Suprapubic skin (tissue), 4 donors: ENCODE measurements at regions not wholly inside any gene's neighbourhood (a gene's known extent, or its start where the extent isn't known, plus 50 kb on each side); places are given as distances from the start of the nearest gene placed in this dataset.

ENCODE experiments used
- DNase-seq, 2 donors: peaks; one replicate each; pipeline ENCODE4 v3.0.0-alpha.2; 2019; ENCODE audit warnings: low spot score in 2 of 2
- H3K27ac ChIP-seq: fragments of 200-600 bp; sonication (generic); one replicate; pipeline ENCODE4 v1.5.1; 2019
- H3K27me3 ChIP-seq: fragments of 200-600 bp; sonication (generic); one replicate; pipeline ENCODE4 v1.5.1; 2019
- H3K36me3 ChIP-seq: fragments of 200-600 bp; sonication (generic); one replicate; pipeline ENCODE4 v1.5.1; 2019
- H3K4me1 ChIP-seq: fragments of 200-600 bp; sonication (generic); one replicate; pipeline ENCODE4 v1.5.1; 2019
- H3K4me3 ChIP-seq: fragments of 200-600 bp; sonication (generic); one replicate; pipeline ENCODE4 v1.5.1; 2019; ENCODE audit warnings: mild to moderate bottlenecking
- H3K9me3 ChIP-seq: fragments of 200-600 bp; sonication (generic); one replicate; pipeline ENCODE4 v1.5.1; 2019
- EP300 ChIP-seq: sonication (generic); formaldehyde crosslinking; IDR thresholded peaks from one replicate; pipeline ENCODE4 v1.6.1; 2017; ENCODE audit warnings: antibody characterized with exemption
- POLR2A ChIP-seq, 2 donors: fragments of 450-650 bp; IDR thresholded peaks; one replicate each; pipeline ENCODE4 v1.6.1; 2017; ENCODE audit warnings: antibody characterized with exemption in 2 of 2, mild to moderate bottlenecking in 2 of 2, moderate library complexity in 2 of 2
- POLR2AphosphoS5 ChIP-seq, 3 donors: sonication (generic); formaldehyde crosslinking; IDR thresholded peaks; one replicate each; pipeline ENCODE4 v1.6.1; 2017; ENCODE audit warnings: antibody characterized with exemption in 3 of 3
- WGBS: methylation state at CpG from one replicate; pipeline ENCODE4 v1.1.5; 2018; 5-methylcytosine and 5-hydroxymethylcytosine counted together
- TF ChIP-seq, protein P1 (sequence below), 2 donors: fragments of 200-600 bp in 1 of 2; fragments of 450-650 bp in 1 of 2; sonication (generic) in 1 of 2; IDR thresholded peaks; one replicate each; pipeline ENCODE4 v1.5.1; 2016 to 2019; ENCODE audit warnings: antibody characterized with exemption in 2 of 2, mild to moderate bottlenecking in 1 of 2, moderate library complexity in 1 of 2

DNA sequence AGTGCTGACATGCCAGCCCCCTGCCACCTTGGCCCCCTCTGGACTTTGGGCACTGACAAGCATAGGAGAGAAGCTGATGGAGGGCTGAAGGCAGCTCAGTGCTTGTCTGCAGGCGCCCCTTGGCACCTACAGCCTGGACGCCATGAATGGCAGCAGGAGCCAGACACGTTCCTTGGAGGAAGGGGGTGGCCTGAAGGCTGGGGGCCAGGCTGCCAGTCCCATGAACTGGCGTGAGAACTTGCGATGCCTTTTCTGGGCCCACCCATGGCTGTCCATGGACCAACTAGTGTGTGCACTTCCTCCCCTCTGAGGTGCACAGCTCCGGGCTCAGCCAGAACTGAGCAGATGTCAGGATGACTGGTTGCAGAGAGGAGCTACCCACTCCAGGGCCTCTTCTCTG lies 99.0 kb upstream of the RANBP6 start:
- WGBS, result no CpG with 5 or more reads among the region's 6 CpGs
- no peaks in the 10 kb centered on the region for H3K4me1 ChIP-seq
- H3K4me3 ChIP-seq, result no peak overlapping the region
- no peaks in the 10 kb centered on the region for H3K36me3 ChIP-seq
- no peak for DNase-seq
- no peak for TF ChIP-seq EP300
- no peak for TF ChIP-seq POLR2AphosphoS5 (IDR thresholded peaks at IDR 0.05)
- TF ChIP-seq POLR2A (IDR thresholded peaks at IDR 0.05), result no peak
- TF ChIP-seq, protein P1, sequence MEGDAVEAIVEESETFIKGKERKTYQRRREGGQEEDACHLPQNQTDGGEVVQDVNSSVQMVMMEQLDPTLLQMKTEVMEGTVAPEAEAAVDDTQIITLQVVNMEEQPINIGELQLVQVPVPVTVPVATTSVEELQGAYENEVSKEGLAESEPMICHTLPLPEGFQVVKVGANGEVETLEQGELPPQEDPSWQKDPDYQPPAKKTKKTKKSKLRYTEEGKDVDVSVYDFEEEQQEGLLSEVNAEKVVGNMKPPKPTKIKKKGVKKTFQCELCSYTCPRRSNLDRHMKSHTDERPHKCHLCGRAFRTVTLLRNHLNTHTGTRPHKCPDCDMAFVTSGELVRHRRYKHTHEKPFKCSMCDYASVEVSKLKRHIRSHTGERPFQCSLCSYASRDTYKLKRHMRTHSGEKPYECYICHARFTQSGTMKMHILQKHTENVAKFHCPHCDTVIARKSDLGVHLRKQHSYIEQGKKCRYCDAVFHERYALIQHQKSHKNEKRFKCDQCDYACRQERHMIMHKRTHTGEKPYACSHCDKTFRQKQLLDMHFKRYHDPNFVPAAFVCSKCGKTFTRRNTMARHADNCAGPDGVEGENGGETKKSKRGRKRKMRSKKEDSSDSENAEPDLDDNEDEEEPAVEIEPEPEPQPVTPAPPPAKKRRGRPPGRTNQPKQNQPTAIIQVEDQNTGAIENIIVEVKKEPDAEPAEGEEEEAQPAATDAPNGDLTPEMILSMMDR (IDR thresholded peaks at IDR 0.05), result no peak
- H3K27me3 ChIP-seq, result no peaks in the 10 kb centered on the region
- no peaks in the 10 kb centered on the region for H3K9me3 ChIP-seq
- H3K27ac ChIP-seq, result no peak overlapping the region

DNA sequence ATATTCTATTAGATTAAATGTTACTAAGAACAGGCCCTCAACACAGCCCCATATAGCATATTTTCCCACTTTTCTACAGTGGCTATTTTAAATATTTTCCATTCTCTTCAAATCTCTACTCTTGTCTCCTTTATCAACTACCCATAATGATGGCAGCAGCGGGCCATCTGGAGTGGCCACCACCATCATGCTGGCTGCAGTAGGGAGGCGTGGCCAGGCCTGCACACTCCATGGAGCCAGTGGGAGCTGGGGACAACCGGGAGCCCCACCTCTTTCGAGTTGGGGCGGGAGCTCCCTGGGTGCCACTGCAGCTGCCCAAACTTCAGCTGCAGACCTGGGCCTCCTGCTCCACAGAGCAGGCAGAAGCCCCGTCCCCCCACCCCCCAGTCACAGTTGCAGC lies 98.4 kb upstream of the RANBP6 start:
- Histone ChIP-seq H3K4me1 (no peaks in the 10 kb centered on the region), H3K27ac (no peak overlapping the region), H3K9me3 (no peaks in the 10 kb centered on the region), H3K36me3 (no peaks in the 10 kb centered on the region), H3K4me3 (no peak overlapping the region), H3K27me3 (no peaks in the 10 kb centered on the region)
- no peak for DNase-seq
- TF ChIP-seq EP300 (no peak), POLR2AphosphoS5 (IDR thresholded peaks at IDR 0.05) (no peak), POLR2A (IDR thresholded peaks at IDR 0.05) (no peak)
- TF ChIP-seq, protein P1 (IDR thresholded peaks at IDR 0.05), result no peak
- 68% methylated on average over 6 of the region's 6 CpGs for WGBS

DNA sequence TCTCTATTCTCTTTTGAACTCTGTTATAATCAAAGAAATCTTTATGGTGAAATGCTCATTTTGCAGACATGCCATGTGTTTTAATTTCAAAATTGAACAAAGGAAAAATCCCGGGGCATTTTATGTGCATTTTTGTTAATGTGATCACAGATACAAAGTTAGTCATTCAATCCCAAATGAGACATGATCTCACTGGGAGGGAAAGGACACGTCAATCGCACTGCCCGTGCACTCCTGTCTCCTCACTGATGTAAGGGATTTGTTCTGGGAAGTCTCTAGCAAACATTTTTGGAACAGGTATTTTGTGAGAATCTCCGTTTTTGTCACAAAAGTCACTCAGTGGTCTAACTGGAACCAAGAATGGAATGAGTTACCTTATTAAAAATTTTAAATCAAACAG lies 97.9 kb upstream of the RANBP6 start:
- H3K36me3 ChIP-seq, result no peaks in the 10 kb centered on the region
- no peaks in the 10 kb centered on the region for H3K27me3 ChIP-seq
- TF ChIP-seq EP300 (no peak), POLR2A (IDR thresholded peaks at IDR 0.05) (no peak), POLR2AphosphoS5 (IDR thresholded peaks at IDR 0.05) (no peak)
- TF ChIP-seq, protein P1 (IDR thresholded peaks at IDR 0.05), result no peak
- 78% methylated on average over 5 of the region's 5 CpGs for WGBS
- no peak overlapping the region for H3K27ac ChIP-seq
- H3K4me3 ChIP-seq, result no peak overlapping the region
- H3K4me1 ChIP-seq, result no peaks in the 10 kb centered on the region
- no peaks in the 10 kb centered on the region for H3K9me3 ChIP-seq
- no peak for DNase-seq

DNA sequence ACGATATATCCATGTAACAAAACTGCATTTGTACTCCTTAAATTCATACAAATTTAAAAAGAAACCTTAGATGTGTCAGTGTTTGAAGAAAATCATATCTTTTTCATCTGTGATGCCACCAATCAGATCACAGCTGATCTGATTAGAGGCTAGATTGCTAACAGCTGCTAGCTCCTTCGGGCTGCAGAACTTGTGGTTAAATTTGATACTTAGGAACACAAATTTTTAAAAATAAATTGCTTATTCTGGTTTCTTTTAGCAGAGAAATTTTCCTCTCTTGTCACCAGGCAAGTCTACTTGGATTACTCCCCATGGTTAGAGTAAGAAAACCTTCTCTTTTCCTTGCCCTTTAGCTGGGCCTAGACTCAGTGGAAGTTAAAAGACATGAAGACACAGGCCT lies 94.6 kb upstream of the RANBP6 start:
- no peaks in the 10 kb centered on the region for H3K36me3 ChIP-seq
- no peak for DNase-seq
- H3K27ac ChIP-seq, result no peak overlapping the region
- no peaks in the 10 kb centered on the region for H3K9me3 ChIP-seq
- no peak overlapping the region for H3K4me3 ChIP-seq
- 42% methylated on average over 2 of the region's 2 CpGs for WGBS
- H3K4me1 ChIP-seq, result peaks cover 8% of the 10 kb centered on the region
- H3K27me3 ChIP-seq, result no peaks in the 10 kb centered on the region
- TF ChIP-seq, protein P1 (IDR thresholded peaks at IDR 0.05), result no peak
- TF ChIP-seq POLR2AphosphoS5 (IDR thresholded peaks at IDR 0.05), result no peak
- TF ChIP-seq EP300, result no peak
- TF ChIP-seq POLR2A (IDR thresholded peaks at IDR 0.05), result no peak

DNA sequence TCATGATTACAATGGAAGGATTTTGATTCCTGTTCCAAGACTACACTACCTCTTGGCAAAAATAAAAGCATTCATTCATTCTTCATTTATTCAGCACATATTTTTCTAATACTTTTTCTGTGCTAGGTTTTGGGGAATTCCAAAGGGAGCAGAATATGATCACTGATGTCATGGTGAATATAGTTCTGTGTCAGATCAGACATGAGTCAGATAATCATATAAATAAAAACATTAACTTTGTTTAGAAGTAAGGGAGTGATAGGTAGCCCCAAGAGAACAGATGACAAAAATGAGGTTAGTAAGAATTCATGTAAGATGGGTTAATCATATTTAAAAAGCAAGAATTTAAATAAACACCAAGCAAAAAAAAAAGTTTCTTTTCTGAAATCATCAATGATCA lies 94.1 kb upstream of the RANBP6 start:
- H3K27ac ChIP-seq, result no peak overlapping the region
- no peak for DNase-seq
- TF ChIP-seq EP300 (no peak), POLR2AphosphoS5 (IDR thresholded peaks at IDR 0.05) (no peak), POLR2A (IDR thresholded peaks at IDR 0.05) (no peak)
- TF ChIP-seq, protein P1 (IDR thresholded peaks at IDR 0.05), result no peak
- no peak overlapping the region for H3K4me3 ChIP-seq
- no peaks in the 10 kb centered on the region for H3K9me3 ChIP-seq
- H3K4me1 ChIP-seq, result peaks cover 8% of the 10 kb centered on the region
- no peaks in the 10 kb centered on the region for H3K36me3 ChIP-seq
- H3K27me3 ChIP-seq, result no peaks in the 10 kb centered on the region
